H7 (cell line): ENCODE measurements at regions not wholly inside any gene's neighbourhood (a gene's known extent, or its start where the extent isn't known, plus 50 kb on each side); places are given as distances from the start of the nearest gene placed in this dataset.
"Not testable (repeated sequence)": the region's sequence is repeated elsewhere in the genome, so short reads cannot be mapped to it uniquely, and the experiment has no call there.

Experiments
- DNase-seq: peaks from one replicate; pipeline ENCODE4 v3.0.0; 2012
- H3K27me3 ChIP-seq: 2 replicates; pipeline ENCODE4 v1.6.0; 2011; ENCODE audit warnings: mild to moderate bottlenecking, low read length; ENCODE audit not compliant: control insufficient read depth, insufficient read depth
- H3K36me3 ChIP-seq: replicated peaks from 2 replicates; pipeline ENCODE4 v1.5.1; 2011; ENCODE audit warnings: low read length; ENCODE audit not compliant: control insufficient read depth, insufficient read depth
- H3K4me3 ChIP-seq: 2 replicates; pipeline ENCODE4 v1.5.1; 2011; ENCODE audit warnings: low read depth, mild to moderate bottlenecking, control low read depth, low read length, moderate library complexity; ENCODE audit not compliant: insufficient read depth

GRCh38 chr3:87541723-87542122, 265.3 kb upstream of the POU1F1 start:
- H3K27me3 ChIP-seq: no peaks in the 10 kb centered on the region
- no peaks in the 10 kb centered on the region for H3K36me3 ChIP-seq
- no peak for DNase-seq
- H3K4me3 ChIP-seq: no peak overlapping the region

- H3K36me3 ChIP-seq, H3K4me3 ChIP-seq, H3K27me3 ChIP-seq, DNase-seq: not testable (repeated sequence)
Observed at GRCh38 chr3:87538722-87539121, 262.3 kb upstream of the POU1F1 start.

GRCh38 chr3:87509401-87509800, 233.0 kb upstream of the POU1F1 start:
- Histone ChIP-seq H3K4me3 (no peak overlapping the region), H3K36me3 (no peaks in the 10 kb centered on the region), H3K27me3 (no peaks in the 10 kb centered on the region)
- DNase-seq: peak; percentile 7

- no peak overlapping the region for H3K4me3 ChIP-seq
- no peak for DNase-seq
- H3K36me3 ChIP-seq: no peaks in the 10 kb centered on the region
- H3K27me3 ChIP-seq: no peaks in the 10 kb centered on the region
Observed at GRCh38 chr3:87508921-87509320, 232.5 kb upstream of the POU1F1 start.

- no peaks in the 10 kb centered on the region for H3K27me3 ChIP-seq
- no peaks in the 10 kb centered on the region for H3K36me3 ChIP-seq
- H3K4me3 ChIP-seq: no peak overlapping the region
- no peak for DNase-seq
Observed at GRCh38 chr3:87507753-87508152, 231.4 kb upstream of the POU1F1 start.

GRCh38 chr3:87503900-87504498, 227.6 kb upstream of the POU1F1 start:
- Histone ChIP-seq H3K27me3 (no peaks in the 10 kb centered on the region), H3K4me3 (no peak overlapping the region), H3K36me3 (no peaks in the 10 kb centered on the region)
- peak; percentile 47 for DNase-seq

GRCh38 chr3:87501076-87501475, 224.7 kb upstream of the POU1F1 start:
- no peak for DNase-seq
- H3K36me3 ChIP-seq: no peaks in the 10 kb centered on the region
- no peak overlapping the region for H3K4me3 ChIP-seq
- no peaks in the 10 kb centered on the region for H3K27me3 ChIP-seq

GRCh38 chr3:87498358-87499080, 222.1 kb upstream of the POU1F1 start:
- no peaks in the 10 kb centered on the region for H3K27me3 ChIP-seq
- no peaks in the 10 kb centered on the region for H3K36me3 ChIP-seq
- no peak overlapping the region for H3K4me3 ChIP-seq
- no peak for DNase-seq

- DNase-seq: no peak
- H3K36me3 ChIP-seq: no peaks in the 10 kb centered on the region
- no peak overlapping the region for H3K4me3 ChIP-seq
- no peaks in the 10 kb centered on the region for H3K27me3 ChIP-seq
Observed at GRCh38 chr3:87495938-87496337, 219.6 kb upstream of the POU1F1 start.

GRCh38 chr3:87494264-87494663, 217.9 kb upstream of the POU1F1 start:
- DNase-seq: no peak
- Histone ChIP-seq H3K27me3 (no peaks in the 10 kb centered on the region), H3K36me3 (no peaks in the 10 kb centered on the region), H3K4me3 (no peak overlapping the region)

GRCh38 chr3:87491843-87492242, 215.5 kb upstream of the POU1F1 start:
- H3K36me3 ChIP-seq: no peaks in the 10 kb centered on the region
- H3K4me3 ChIP-seq: no peak overlapping the region
- H3K27me3 ChIP-seq: no peaks in the 10 kb centered on the region
- no peak for DNase-seq

GRCh38 chr3:87489892-87490291, 213.5 kb upstream of the POU1F1 start:
- H3K27me3 ChIP-seq: no peaks in the 10 kb centered on the region
- H3K36me3 ChIP-seq: no peaks in the 10 kb centered on the region
- no peak for DNase-seq
- H3K4me3 ChIP-seq: no peak overlapping the region

GRCh38 chr3:87488765-87489164, 212.4 kb upstream of the POU1F1 start:
- Histone ChIP-seq H3K4me3 (no peak overlapping the region), H3K27me3 (no peaks in the 10 kb centered on the region), H3K36me3 (no peaks in the 10 kb centered on the region)
- no peak for DNase-seq

GRCh38 chr3:87486635-87487034, 210.3 kb upstream of the POU1F1 start:
- not testable (repeated sequence) for H3K4me3 ChIP-seq, H3K36me3 ChIP-seq, H3K27me3 ChIP-seq, DNase-seq

- Histone ChIP-seq H3K36me3 (no peaks in the 10 kb centered on the region), H3K4me3 (no peak overlapping the region), H3K27me3 (no peaks in the 10 kb centered on the region)
- no peak for DNase-seq
Observed at GRCh38 chr3:87486115-87486514, 209.7 kb upstream of the POU1F1 start.
